ENCODE measurements at regions not wholly inside any gene's neighbourhood (a gene's known extent, or its start where the extent isn't known, plus 50 kb on each side); places are given as distances from the start of the nearest gene placed in this dataset.
A peak's percentile ranks its signal among the peaks of the same experiment; 100 is the strongest.

GRCh38 chr10:78188446-78188845 lies 154.8 kb downstream of the RPS24 start:
- no peak for DNase-seq

- DNase-seq = peak; percentile 33
These were observed 156.6 kb downstream of the RPS24 start for GRCh38 chr10:78190051-78190825.

GRCh38 chr10:78191301-78191700 lies 157.6 kb downstream of the RPS24 start:
- no peak for DNase-seq

- DNase-seq = no peak
These were observed 159.5 kb downstream of the RPS24 start for GRCh38 chr10:78193189-78193588.

DNA sequence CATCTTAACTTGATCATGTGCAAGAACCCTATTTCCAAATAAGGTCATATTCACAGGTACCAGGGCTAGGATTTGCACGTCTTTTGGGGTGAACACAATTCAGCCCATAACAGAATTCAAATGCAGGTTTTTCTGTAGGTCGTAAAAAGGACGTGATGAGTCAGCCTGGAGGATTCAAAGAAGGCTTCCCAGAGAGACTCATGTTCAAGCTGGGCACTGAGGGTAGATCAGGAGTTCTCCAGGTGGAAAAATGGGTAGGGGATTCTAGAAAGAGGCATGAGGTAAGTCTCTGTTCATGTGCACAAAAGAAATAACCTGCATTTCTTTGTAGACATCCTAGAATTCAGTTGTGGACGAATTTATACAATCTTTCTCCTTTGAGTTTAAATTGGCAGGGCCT lies 160.4 kb downstream of the RPS24 start:
- no peak for DNase-seq

GRCh38 chr10:78194539-78195402 lies 161.1 kb downstream of the RPS24 start:
- DNase-seq = no peak

- no peak for DNase-seq
These were observed 162.7 kb downstream of the RPS24 start for GRCh38 chr10:78196396-78196795.

DNA sequence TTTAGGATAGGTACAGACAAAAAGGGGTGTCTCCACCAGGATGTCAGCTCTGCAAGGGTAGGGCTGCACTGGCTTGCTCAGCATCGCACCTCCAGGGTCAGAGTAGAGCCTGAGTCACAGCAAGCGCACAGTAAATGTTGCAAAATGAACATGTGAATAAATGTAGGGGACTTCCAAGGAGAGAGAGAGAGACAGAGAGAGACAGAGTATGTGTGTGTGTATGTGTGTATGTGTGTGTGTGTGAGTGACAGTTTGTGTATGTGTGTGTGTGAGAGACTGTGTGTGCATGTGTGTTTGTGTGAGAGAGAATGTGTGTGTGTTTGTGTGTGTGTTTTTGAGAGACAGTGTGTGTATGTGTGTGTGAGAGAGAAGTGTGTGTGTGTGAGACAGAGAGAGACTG lies 163.3 kb downstream of the RPS24 start:
- DNase-seq = no peak

GRCh38 chr10:78197628-78198272 lies 164.1 kb downstream of the RPS24 start:
- DNase-seq = no peak

DNA sequence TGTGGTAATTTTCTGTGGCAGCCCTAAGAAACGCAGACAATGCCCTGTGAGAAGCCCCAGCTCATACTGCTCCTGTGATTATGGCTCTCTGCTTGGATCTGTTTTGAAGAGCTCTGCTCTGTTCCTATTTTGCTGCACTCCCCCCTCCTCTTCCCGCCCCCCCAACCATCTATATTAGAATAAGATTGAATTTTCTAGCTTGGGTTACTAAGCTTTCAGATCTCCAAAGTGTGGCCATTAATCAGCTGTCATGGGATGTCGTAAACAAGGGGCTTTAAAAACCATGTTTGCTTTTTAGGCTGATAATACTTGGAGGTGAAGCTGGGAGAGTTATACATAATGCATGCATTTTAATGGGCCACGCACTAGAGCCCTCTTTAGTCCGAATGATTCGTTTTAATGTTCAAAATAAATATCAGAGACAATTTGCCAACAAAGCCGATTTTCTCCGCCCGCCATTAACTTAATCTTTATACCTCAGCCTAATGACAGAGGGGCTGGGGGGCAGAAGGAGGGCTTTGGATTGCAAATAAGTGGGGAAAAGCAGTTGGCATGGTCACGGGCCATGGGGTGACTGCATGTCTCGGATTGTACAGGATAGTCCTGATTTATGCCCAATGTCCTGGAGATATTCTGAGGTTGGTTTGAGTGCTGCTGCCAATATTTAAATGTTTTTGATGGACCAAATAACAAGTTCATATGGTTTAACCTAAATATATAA lies 165.5 kb downstream of the RPS24 start:
- DNase-seq = peak; percentile 79

DNA sequence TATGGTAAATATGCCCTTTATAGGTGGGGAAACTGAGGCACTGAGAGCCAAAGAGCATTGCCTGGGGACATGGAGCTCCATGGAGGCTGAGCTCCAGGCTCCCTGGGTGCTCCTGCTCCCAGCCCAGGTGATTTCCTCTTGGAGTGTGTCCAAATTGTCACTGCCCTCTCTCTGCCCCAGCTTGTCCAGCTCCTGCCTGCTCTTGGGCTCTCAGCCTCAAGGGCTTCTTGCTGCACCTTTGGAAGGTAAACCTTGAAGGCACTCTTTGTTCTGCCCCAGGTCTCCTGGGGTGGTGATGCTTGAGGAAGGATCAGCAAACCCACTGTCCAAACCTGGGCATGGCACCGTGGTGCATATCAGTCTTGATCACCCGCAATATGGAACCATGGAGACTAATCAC lies 166.1 kb downstream of the RPS24 start:
- no peak for DNase-seq

GRCh38 chr10:78200686-78201085 lies 167.0 kb downstream of the RPS24 start:
- no peak for DNase-seq

DNA sequence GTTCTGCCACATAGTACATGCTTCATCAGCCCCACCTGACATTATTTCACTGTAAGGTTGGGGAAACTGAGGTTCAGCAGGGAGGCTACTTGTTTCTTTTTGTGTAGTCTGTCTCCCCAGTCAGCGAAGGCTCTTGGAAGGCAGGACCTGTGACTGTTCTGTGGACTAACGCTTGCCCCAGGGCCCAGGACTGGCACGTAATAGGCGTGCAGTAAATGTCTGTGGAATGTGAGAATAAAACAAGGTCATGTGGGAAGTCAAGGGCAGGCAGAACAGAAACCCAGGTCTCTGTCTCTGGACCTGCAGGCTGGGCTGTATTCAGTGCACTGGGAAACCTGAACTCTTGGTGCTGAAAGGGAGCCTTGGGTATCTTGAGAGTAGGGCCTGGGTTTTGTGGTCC lies 168.7 kb downstream of the RPS24 start:
- DNase-seq = no peak

DNA sequence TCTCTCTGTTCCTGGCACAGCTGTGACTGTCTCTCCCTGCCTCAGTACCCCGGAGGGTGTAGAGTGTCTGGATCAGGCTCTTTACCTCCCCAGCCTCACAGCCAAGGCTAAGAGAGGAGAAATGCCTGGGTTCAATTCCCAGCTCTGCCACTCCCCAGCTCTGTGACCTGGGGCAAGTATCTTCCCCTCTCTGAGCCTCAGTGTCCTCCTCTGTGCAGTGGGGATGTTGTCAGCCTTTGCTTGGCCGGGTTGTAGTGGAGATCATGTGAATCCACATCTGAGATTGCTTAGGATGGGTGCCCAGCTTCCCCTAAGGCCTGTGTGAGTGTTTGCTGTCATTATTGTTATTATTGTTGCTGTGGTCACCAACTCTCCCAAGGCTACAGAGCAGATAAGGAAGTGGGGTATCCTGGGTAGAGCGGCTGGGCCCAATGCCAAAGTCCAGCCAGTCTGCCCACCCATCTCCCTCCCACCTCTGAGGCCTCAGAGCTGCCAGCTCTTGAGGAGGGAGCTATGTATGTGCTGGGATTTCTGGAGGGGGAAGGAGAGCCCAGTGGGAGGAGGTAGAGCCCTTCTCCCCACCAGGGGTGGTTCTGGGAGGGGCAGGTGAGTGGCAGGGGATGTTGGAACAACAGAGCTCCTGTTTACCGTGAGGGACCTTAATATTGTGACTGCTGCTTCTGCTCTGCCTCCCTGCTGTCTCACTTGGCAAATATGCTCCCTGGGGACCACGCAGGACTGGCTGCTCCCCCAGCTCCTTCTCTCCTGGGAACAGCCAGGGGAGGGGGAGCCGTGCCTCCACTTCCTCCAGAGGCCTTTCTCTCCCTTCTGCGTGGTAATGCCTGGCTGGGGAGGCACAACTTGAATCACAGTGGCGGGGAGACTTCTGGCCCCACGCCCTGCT lies 170.5 kb downstream of the RPS24 start:
- DNase-seq = peak; percentile 86

DNA sequence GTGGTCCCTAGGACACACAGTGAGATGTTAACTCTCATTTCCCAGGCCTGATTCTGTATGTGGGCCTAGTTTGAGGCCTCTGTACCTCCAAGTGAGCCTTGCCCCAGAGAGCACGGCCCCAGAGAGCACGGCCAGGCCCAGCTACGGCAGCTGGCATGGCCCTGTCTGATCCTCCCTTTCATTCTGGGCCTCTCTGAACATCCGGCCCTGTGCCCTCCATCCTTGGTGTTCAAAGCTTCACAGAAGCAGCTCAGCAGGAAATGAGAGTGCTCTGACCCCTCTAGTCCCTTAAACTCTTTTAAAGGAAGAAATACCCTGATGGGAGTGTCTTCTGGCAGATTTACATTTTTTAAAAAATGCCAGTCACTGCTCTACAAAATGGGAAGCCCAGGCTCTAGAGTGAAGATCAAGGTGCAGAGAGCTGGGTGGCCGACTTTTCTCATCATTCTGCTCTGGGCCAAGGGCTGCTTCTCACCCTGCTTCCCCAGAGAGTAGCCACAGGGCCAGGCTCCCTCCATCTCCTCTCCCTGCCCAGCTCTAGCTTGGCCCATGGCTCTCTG lies 171.9 kb downstream of the RPS24 start:
- DNase-seq = no peak

GRCh38 chr10:78207216-78207615 lies 173.6 kb downstream of the RPS24 start:
- no peak for DNase-seq

DNA sequence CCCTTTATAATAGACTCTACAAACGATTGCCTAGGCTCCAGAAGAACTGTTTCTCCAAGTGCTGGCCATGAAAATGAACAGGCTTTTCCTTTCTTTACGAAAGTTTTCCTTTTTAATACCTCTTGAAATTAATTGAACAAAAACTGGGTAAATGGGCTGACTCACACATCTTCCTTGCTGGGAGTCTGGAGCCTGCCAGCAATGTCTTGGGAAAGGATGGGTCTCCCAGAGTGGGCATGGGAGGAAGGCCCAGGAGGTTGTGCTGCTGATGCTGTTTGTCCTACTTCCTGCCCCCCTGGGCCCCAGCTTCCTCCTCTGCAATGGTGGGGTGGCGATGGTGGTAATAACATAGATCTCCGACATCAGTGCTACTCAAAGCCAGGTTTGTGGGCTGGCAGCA lies 174.1 kb downstream of the RPS24 start:
- no peak for DNase-seq

- no peak for DNase-seq
These were observed 176.3 kb downstream of the RPS24 start for GRCh38 chr10:78209970-78210369.

- DNase-seq = no peak
These were observed 176.9 kb downstream of the RPS24 start for GRCh38 chr10:78210548-78210947.

GRCh38 chr10:78210976-78211375 lies 177.3 kb downstream of the RPS24 start:
- no peak for DNase-seq

- DNase-seq = peak; percentile 17
These were observed 177.9 kb downstream of the RPS24 start for GRCh38 chr10:78211561-78212051.

All from NCI-H1436 (cell line).